GM23338 (cell line): ENCODE measurements at regions not wholly inside any gene's neighbourhood (a gene's known extent, or its start where the extent isn't known, plus 50 kb on each side); places are given as distances from the start of the nearest gene placed in this dataset.
A peak's percentile ranks its signal among the peaks of the same experiment; 100 is the strongest.

Experiments used
- ATAC-seq: fragments of 200-7000 bp; cut with Tn5 transposase; 3 replicates; pipeline ENCODE4 v1.9.1; 2020
- DNase-seq: peaks from one replicate; pipeline ENCODE4 v3.0.0-alpha.2; 2015; ENCODE audit warnings: low spot score
- H2AFZ ChIP-seq: fragments of 200-600 bp; sonication (generic); 2 replicates; pipeline ENCODE4 v1.8.0; 2016; ENCODE audit warnings: antibody characterized with exemption, mild to moderate bottlenecking, moderate library complexity
- H3F3A ChIP-seq: fragments of 200-600 bp; sonication (generic); replicated peaks from 2 replicates; pipeline ENCODE4 v1.8.0; 2017; ENCODE audit warnings: antibody characterized with exemption, mixed run types, low read depth
- H3K27ac ChIP-seq: fragments of 200-600 bp; sonication (generic); 2 replicates; pipeline ENCODE4 v1.6.1; 2016; ENCODE audit warnings: low read depth
- H3K27me3 ChIP-seq: fragments of 200-600 bp; sonication (generic); 2 replicates; pipeline ENCODE4 v1.8.0; 2016; ENCODE audit warnings: mild to moderate bottlenecking, mixed run types, moderate library complexity; ENCODE audit not compliant: insufficient read depth
- H3K36me3 ChIP-seq: fragments of 200-600 bp; sonication (generic); 2 replicates; pipeline ENCODE4 v1.8.0; 2016; ENCODE audit warnings: mild to moderate bottlenecking; ENCODE audit not compliant: insufficient read depth
- H3K4me1 ChIP-seq: fragments of 200-600 bp; sonication (generic); 2 replicates; pipeline ENCODE4 v1.8.0; 2016; ENCODE audit warnings: mild to moderate bottlenecking, moderate library complexity; ENCODE audit not compliant: insufficient read depth
- H3K4me2 ChIP-seq: fragments of 200-600 bp; sonication (generic); 2 replicates; pipeline ENCODE4 v1.7.1; 2017; ENCODE audit warnings: mixed run types
- H3K4me3 ChIP-seq: fragments of 200-600 bp; sonication (generic); 2 replicates; pipeline ENCODE4 v1.6.1; 2016; ENCODE audit warnings: mixed run types
- H3K79me2 ChIP-seq: fragments of 200-600 bp; sonication (generic); replicated peaks from 2 replicates; pipeline ENCODE4 v1.8.0; 2017; ENCODE audit warnings: mild to moderate bottlenecking; ENCODE audit not compliant: insufficient read depth
- H3K9me2 ChIP-seq: fragments of 200-600 bp; sonication (generic); 2 replicates; pipeline ENCODE4 v1.8.0; 2017; ENCODE audit not compliant: insufficient read depth
- H4K20me1 ChIP-seq: fragments of 200-600 bp; sonication (generic); replicated peaks from 2 replicates; pipeline ENCODE4 v1.8.0; 2017; ENCODE audit warnings: mild to moderate bottlenecking; ENCODE audit not compliant: insufficient read depth
- H3K27ac Mint-ChIP-seq: 2 replicates; pipeline ENCODE4 v1.8.0; 2020; ENCODE audit warnings: inconsistent platforms, mild to moderate bottlenecking, moderate library complexity, mixed read lengths
- H3K27me3 Mint-ChIP-seq: 3 replicates; pipeline ENCODE4 v1.8.0; 2022; ENCODE audit warnings: low read depth, mild to moderate bottlenecking, moderate library complexity, mixed read lengths, inconsistent platforms; ENCODE audit not compliant: insufficient read depth, poor library complexity
- H3K36me3 Mint-ChIP-seq: 3 replicates; pipeline ENCODE4 v1.8.0; 2021; ENCODE audit warnings: low read depth, mild to moderate bottlenecking, inconsistent platforms, moderate library complexity, mixed read lengths
- H3K4me1 Mint-ChIP-seq: 3 replicates; pipeline ENCODE4 v1.8.0; 2020; ENCODE audit warnings: mild to moderate bottlenecking, inconsistent platforms, mixed read lengths
- H3K4me3 Mint-ChIP-seq: 3 replicates; pipeline ENCODE4 v1.8.0; 2021; ENCODE audit warnings: moderate library complexity, mild to moderate bottlenecking, inconsistent platforms, mixed read lengths
- H3K9me3 Mint-ChIP-seq: 3 replicates; pipeline ENCODE4 v1.8.0; 2020; ENCODE audit warnings: moderate library complexity, mild to moderate bottlenecking, inconsistent platforms, mixed read lengths
- CREB1 ChIP-seq: fragments of 250-450 bp; sonication (Bioruptor Pico); IDR thresholded peaks from 2 replicates; pipeline ENCODE4 v1.5.0; 2020; ENCODE audit warnings: low read depth, mild to moderate bottlenecking, moderate library complexity
- CTCF ChIP-seq, 2 experiments: fragments of 200-600 bp in 1 of 2; sonication (generic) in 1 of 2; conservative IDR thresholded peaks; 2 replicates each; pipeline versions ENCODE4 v1.5.1 to v1.6.1; 2016 to 2017; ENCODE audit warnings: antibody characterized with exemption in 2 of 2, low read depth in 2 of 2, mild to moderate bottlenecking in 2 of 2, moderate library complexity in 1 of 2
- ETS1 ChIP-seq: IDR thresholded peaks from 2 replicates; pipeline ENCODE4 v1.6.1; 2016; ENCODE audit warnings: antibody characterized with exemption
- EZH2 ChIP-seq: fragments of 200-600 bp; sonication (generic); IDR thresholded peaks from one replicate; pipeline ENCODE4 v1.8.0; 2017; ENCODE audit warnings: antibody characterized with exemption, mild to moderate bottlenecking, low read depth; ENCODE audit not compliant: unreplicated experiment
- EZH2phosphoT487 ChIP-seq: fragments of 200-600 bp; sonication (generic); IDR thresholded peaks from one replicate; pipeline ENCODE4 v1.8.1; 2018; ENCODE audit warnings: antibody characterized with exemption; ENCODE audit not compliant: unreplicated experiment
- JUNB ChIP-seq: IDR thresholded peaks from one replicate; pipeline ENCODE4 v1.6.1; 2016; ENCODE audit warnings: antibody characterized with exemption; ENCODE audit not compliant: unreplicated experiment
- NANOG ChIP-seq: IDR thresholded peaks from 2 replicates; pipeline ENCODE4 v1.6.1; 2016; ENCODE audit warnings: antibody characterized with exemption, borderline replicate concordance
- POLR2AphosphoS5 ChIP-seq: IDR thresholded peaks from 2 replicates; pipeline ENCODE4 v1.6.1; 2016; ENCODE audit warnings: antibody characterized with exemption, low read depth
- REST ChIP-seq: IDR thresholded peaks from one replicate; pipeline ENCODE4 v1.6.1; 2018; ENCODE audit warnings: antibody characterized with exemption; ENCODE audit not compliant: unreplicated experiment
- STAT1 ChIP-seq: IDR thresholded peaks from one replicate; pipeline ENCODE4 v1.6.1; 2016; ENCODE audit warnings: antibody characterized with exemption; ENCODE audit not compliant: unreplicated experiment
- ZNF114 ChIP-seq: fragments of 250-450 bp; sonication (Bioruptor Pico); IDR thresholded peaks from 2 replicates; pipeline ENCODE4 v1.5.0; 2020; ENCODE audit warnings: mild to moderate bottlenecking, moderate library complexity
- ZNF331 ChIP-seq: fragments of 250-450 bp; sonication (Bioruptor Pico); IDR thresholded peaks from 2 replicates; pipeline ENCODE4 v1.5.0; 2020; ENCODE audit warnings: low read depth, mild to moderate bottlenecking, moderate library complexity
- TF ChIP-seq, protein P1 (sequence below): fragments of 250-450 bp; sonication (Bioruptor Pico); IDR thresholded peaks from 2 replicates; pipeline ENCODE4 v1.5.0; 2020; ENCODE audit warnings: mild to moderate bottlenecking, moderate library complexity

- Histone ChIP-seq H3K4me3 (no peak overlapping the region), H3K27me3 (no peaks in the 10 kb centered on the region), H4K20me1 (no peaks in the 10 kb centered on the region), H3K4me1 (peaks cover 22% of the 10 kb centered on the region), H2AFZ (peak overlapping the region; percentile 78; the same call in 1 of the 2 replicates), H3K79me2 (no peaks in the 10 kb centered on the region), H3K9me2 (peaks cover 8% of the 10 kb centered on the region), H3K27ac (no peak overlapping the region), H3K36me3 (no peaks in the 10 kb centered on the region), H3F3A (0 out of 2 replicates have a peak, but pooled peaks cover 5% of the 10 kb centered on the region), H3K4me2 (no peak overlapping the region)
- DNase-seq, result no peak
- H3K9me3 Mint-ChIP-seq, result peaks cover 11% of the 10 kb centered on the region; the same call in 2 of the 3 replicates
- H3K4me1 Mint-ChIP-seq, result peaks cover 18% of the 10 kb centered on the region
- ATAC-seq, result no peak
- TF ChIP-seq CREB1 (no peak), POLR2AphosphoS5 (no peak), REST (no peak), CTCF (conservative IDR thresholded peaks at IDR 0.05; ENCODE audit: low read depth in 2 of 2) (no peak), ZNF331 (no peak), ZNF114 (CRISPR knock-in tag) (no peak), EZH2phosphoT487 (no peak), ETS1 (no peak), STAT1 (no peak), EZH2 (no peak), JUNB (no peak), NANOG (no peak)
- TF ChIP-seq, protein P1, sequence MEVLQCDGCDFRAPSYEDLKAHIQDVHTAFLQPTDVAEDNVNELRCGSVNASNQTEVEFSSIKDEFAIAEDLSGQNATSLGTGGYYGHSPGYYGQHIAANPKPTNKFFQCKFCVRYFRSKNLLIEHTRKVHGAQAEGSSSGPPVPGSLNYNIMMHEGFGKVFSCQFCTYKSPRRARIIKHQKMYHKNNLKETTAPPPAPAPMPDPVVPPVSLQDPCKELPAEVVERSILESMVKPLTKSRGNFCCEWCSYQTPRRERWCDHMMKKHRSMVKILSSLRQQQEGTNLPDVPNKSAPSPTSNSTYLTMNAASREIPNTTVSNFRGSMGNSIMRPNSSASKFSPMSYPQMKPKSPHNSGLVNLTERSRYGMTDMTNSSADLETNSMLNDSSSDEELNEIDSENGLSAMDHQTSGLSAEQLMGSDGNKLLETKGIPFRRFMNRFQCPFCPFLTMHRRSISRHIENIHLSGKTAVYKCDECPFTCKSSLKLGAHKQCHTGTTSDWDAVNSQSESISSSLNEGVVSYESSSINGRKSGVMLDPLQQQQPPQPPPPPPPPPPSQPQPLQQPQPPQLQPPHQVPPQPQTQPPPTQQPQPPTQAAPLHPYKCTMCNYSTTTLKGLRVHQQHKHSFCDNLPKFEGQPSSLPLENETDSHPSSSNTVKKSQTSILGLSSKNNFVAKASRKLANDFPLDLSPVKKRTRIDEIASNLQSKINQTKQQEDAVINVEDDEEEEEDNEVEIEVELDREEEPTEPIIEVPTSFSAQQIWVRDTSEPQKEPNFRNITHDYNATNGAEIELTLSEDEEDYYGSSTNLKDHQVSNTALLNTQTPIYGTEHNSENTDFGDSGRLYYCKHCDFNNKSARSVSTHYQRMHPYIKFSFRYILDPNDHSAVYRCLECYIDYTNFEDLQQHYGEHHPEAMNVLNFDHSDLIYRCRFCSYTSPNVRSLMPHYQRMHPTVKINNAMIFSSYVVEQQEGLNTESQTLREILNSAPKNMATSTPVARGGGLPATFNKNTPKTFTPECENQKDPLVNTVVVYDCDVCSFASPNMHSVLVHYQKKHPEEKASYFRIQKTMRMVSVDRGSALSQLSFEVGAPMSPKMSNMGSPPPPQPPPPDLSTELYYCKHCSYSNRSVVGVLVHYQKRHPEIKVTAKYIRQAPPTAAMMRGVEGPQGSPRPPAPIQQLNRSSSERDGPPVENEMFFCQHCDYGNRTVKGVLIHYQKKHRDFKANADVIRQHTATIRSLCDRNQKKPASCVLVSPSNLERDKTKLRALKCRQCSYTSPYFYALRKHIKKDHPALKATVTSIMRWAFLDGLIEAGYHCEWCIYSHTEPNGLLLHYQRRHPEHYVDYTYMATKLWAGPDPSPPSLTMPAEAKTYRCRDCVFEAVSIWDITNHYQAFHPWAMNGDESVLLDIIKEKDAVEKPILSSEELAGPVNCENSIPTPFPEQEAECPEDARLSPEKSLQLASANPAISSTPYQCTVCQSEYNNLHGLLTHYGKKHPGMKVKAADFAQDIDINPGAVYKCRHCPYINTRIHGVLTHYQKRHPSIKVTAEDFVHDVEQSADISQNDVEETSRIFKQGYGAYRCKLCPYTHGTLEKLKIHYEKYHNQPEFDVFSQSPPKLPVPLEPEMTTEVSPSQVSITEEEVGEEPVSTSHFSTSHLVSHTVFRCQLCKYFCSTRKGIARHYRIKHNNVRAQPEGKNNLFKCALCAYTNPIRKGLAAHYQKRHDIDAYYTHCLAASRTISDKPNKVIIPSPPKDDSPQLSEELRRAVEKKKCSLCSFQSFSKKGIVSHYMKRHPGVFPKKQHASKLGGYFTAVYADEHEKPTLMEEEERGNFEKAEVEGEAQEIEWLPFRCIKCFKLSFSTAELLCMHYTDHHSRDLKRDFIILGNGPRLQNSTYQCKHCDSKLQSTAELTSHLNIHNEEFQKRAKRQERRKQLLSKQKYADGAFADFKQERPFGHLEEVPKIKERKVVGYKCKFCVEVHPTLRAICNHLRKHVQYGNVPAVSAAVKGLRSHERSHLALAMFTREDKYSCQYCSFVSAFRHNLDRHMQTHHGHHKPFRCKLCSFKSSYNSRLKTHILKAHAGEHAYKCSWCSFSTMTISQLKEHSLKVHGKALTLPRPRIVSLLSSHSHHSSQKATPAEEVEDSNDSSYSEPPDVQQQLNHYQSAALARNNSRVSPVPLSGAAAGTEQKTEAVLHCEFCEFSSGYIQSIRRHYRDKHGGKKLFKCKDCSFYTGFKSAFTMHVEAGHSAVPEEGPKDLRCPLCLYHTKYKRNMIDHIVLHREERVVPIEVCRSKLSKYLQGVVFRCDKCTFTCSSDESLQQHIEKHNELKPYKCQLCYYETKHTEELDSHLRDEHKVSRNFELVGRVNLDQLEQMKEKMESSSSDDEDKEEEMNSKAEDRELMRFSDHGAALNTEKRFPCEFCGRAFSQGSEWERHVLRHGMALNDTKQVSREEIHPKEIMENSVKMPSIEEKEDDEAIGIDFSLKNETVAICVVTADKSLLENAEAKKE (CRISPR knock-in tag), result no peak
- H3K36me3 Mint-ChIP-seq, result peaks cover 13% of the 10 kb centered on the region; the same call in 2 of the 3 replicates
- no peak overlapping the region for H3K4me3 Mint-ChIP-seq
- H3K27me3 Mint-ChIP-seq, result peaks cover 5% of the 10 kb centered on the region
- H3K27ac Mint-ChIP-seq, result no peak overlapping the region
Measured at GRCh38 chr12:67873355-67873754, 115.9 kb upstream of the IFNG-AS1 start.
